Neural crest cell (in vitro differentiated cells): ENCODE measurements at regions not wholly inside any gene's neighbourhood (a gene's known extent, or its start where the extent isn't known, plus 50 kb on each side); places are given as distances from the start of the nearest gene placed in this dataset.
"Not testable (repeated sequence)": the region's sequence is repeated elsewhere in the genome, so short reads cannot be mapped to it uniquely, and the experiment has no call there.

Source experiments
- DNase-seq: peaks from one replicate; pipeline ENCODE4 v3.0.0; 2021; ENCODE audit warnings: low read depth, mixed read lengths, low spot score
- H3K27ac Mint-ChIP-seq: one replicate; pipeline ENCODE4 v1.8.0; 2021; ENCODE audit warnings: mild to moderate bottlenecking, mixed read lengths; ENCODE audit not compliant: unreplicated experiment
- H3K27me3 Mint-ChIP-seq: 2 replicates; pipeline ENCODE4 v1.8.0; 2021; ENCODE audit warnings: low read depth, mild to moderate bottlenecking, mixed read lengths
- H3K36me3 Mint-ChIP-seq: 2 replicates; pipeline ENCODE4 v1.8.0; 2021; ENCODE audit warnings: low read depth, mild to moderate bottlenecking, mixed read lengths
- H3K4me1 Mint-ChIP-seq: 2 replicates; pipeline ENCODE4 v1.8.0; 2021; ENCODE audit warnings: mixed read lengths
- H3K4me3 Mint-ChIP-seq: one replicate; pipeline ENCODE4 v1.8.0; 2021; ENCODE audit warnings: mild to moderate bottlenecking, mixed read lengths
- H3K9me3 Mint-ChIP-seq: 2 replicates; pipeline ENCODE4 v1.8.0; 2021; ENCODE audit warnings: mixed read lengths
- CTCF ChIP-seq: fragments of 200-600 bp; sonication (generic); conservative IDR thresholded peaks from 2 replicates; pipeline ENCODE4 v1.5.0; 2021; ENCODE audit warnings: antibody characterized with exemption, mild to moderate bottlenecking

- no peaks in the 10 kb centered on the region for H3K36me3 Mint-ChIP-seq
- H3K27me3 Mint-ChIP-seq = no peaks in the 10 kb centered on the region
- DNase-seq = no peak
- H3K4me3 Mint-ChIP-seq = no peak overlapping the region
- H3K9me3 Mint-ChIP-seq = peaks cover 3% of the 10 kb centered on the region
- TF ChIP-seq CTCF = no peak
- H3K27ac Mint-ChIP-seq = no peak overlapping the region
- H3K4me1 Mint-ChIP-seq = no peaks in the 10 kb centered on the region
Observed at GRCh38 chr1:117708323-117709248, 102.7 kb downstream of the TENT5C start.

GRCh38 chr1:117709249-117709691 is 103.4 kb downstream of the TENT5C start:
- Mint-ChIP-seq H3K27me3 (no peaks in the 10 kb centered on the region), H3K9me3 (peaks cover 3% of the 10 kb centered on the region), H3K4me1 (no peaks in the 10 kb centered on the region), H3K4me3 (no peak overlapping the region), H3K27ac (no peak overlapping the region), H3K36me3 (no peaks in the 10 kb centered on the region)
- TF ChIP-seq CTCF = no peak
- no peak for DNase-seq

GRCh38 chr1:117710710-117711109 is 104.9 kb downstream of the TENT5C start:
- Mint-ChIP-seq H3K9me3 (peaks cover 3% of the 10 kb centered on the region), H3K4me3 (no peak overlapping the region), H3K27ac (no peak overlapping the region), H3K36me3 (no peaks in the 10 kb centered on the region), H3K27me3 (no peaks in the 10 kb centered on the region), H3K4me1 (no peaks in the 10 kb centered on the region)
- TF ChIP-seq CTCF = peak; percentile 30
- DNase-seq = no peak

GRCh38 chr1:117712621-117713020 is 106.8 kb downstream of the TENT5C start:
- TF ChIP-seq CTCF = no peak
- H3K36me3 Mint-ChIP-seq = peaks cover 5% of the 10 kb centered on the region
- no peak overlapping the region for H3K4me3 Mint-ChIP-seq
- peaks cover 5% of the 10 kb centered on the region for H3K9me3 Mint-ChIP-seq
- no peak overlapping the region for H3K27ac Mint-ChIP-seq
- DNase-seq = no peak
- no peaks in the 10 kb centered on the region for H3K27me3 Mint-ChIP-seq
- no peaks in the 10 kb centered on the region for H3K4me1 Mint-ChIP-seq

- Mint-ChIP-seq H3K4me3 (no peak overlapping the region), H3K27ac (no peak overlapping the region), H3K4me1 (no peaks in the 10 kb centered on the region), H3K36me3 (peaks cover 5% of the 10 kb centered on the region), H3K9me3 (peaks cover 11% of the 10 kb centered on the region), H3K27me3 (no peaks in the 10 kb centered on the region)
- no peak for DNase-seq
- no peak for TF ChIP-seq CTCF
Observed at GRCh38 chr1:117714546-117714945, 108.7 kb downstream of the TENT5C start.

- peaks cover 10% of the 10 kb centered on the region for H3K36me3 Mint-ChIP-seq
- H3K9me3 Mint-ChIP-seq = peaks cover 17% of the 10 kb centered on the region
- not testable (repeated sequence) for H3K27ac Mint-ChIP-seq, H3K4me1 Mint-ChIP-seq, H3K4me3 Mint-ChIP-seq, H3K27me3 Mint-ChIP-seq, DNase-seq
Observed at GRCh38 chr1:117716030-117716429, 110.2 kb downstream of the TENT5C start.

- H3K4me1 Mint-ChIP-seq, H3K4me3 Mint-ChIP-seq, H3K27ac Mint-ChIP-seq, DNase-seq, H3K27me3 Mint-ChIP-seq: not testable (repeated sequence)
- peaks cover 10% of the 10 kb centered on the region for H3K36me3 Mint-ChIP-seq
- H3K9me3 Mint-ChIP-seq = peaks cover 17% of the 10 kb centered on the region
Observed at GRCh38 chr1:117717980-117718379, 112.1 kb downstream of the TENT5C start.

- H3K27ac Mint-ChIP-seq, H3K27me3 Mint-ChIP-seq, H3K4me3 Mint-ChIP-seq, H3K4me1 Mint-ChIP-seq, DNase-seq: not testable (repeated sequence)
- peaks cover 19% of the 10 kb centered on the region for H3K9me3 Mint-ChIP-seq
- H3K36me3 Mint-ChIP-seq = peaks cover 10% of the 10 kb centered on the region
Observed at GRCh38 chr1:117718596-117718995, 112.7 kb downstream of the TENT5C start.
